Hepatocyte (in vitro differentiated cells): ENCODE measurements at regions not wholly inside any gene's neighbourhood (a gene's known extent, or its start where the extent isn't known, plus 50 kb on each side); places are given as distances from the start of the nearest gene placed in this dataset.

Source experiments
- DNase-seq: peaks from one replicate; pipeline ENCODE4 v3.0.0-alpha.2; 2016; ENCODE audit warnings: low spot score
- H2AFZ ChIP-seq: fragments of 200-600 bp; sonication (generic); 2 replicates; pipeline ENCODE4 v1.6.0; 2016; ENCODE audit warnings: antibody characterized with exemption, mild to moderate bottlenecking
- H3K27ac ChIP-seq: fragments of 200-600 bp; sonication (generic); 2 replicates; pipeline ENCODE4 v1.5.1; 2016; ENCODE audit warnings: mild to moderate bottlenecking
- H3K27me3 ChIP-seq: fragments of 200-600 bp; sonication (generic); 2 replicates; pipeline ENCODE4 v1.6.1; 2016
- H3K36me3 ChIP-seq: fragments of 200-600 bp; sonication (generic); replicated peaks from 2 replicates; pipeline ENCODE4 v1.5.1; 2016; ENCODE audit warnings: low read depth; ENCODE audit not compliant: insufficient read depth
- H3K4me1 ChIP-seq: fragments of 200-600 bp; sonication (generic); 2 replicates; pipeline ENCODE4 v1.5.1; 2016; ENCODE audit warnings: mild to moderate bottlenecking, moderate library complexity; ENCODE audit not compliant: insufficient read depth
- H3K4me2 ChIP-seq: fragments of 200-600 bp; sonication (generic); 2 replicates; pipeline ENCODE4 v1.6.0; 2016
- H3K4me3 ChIP-seq: fragments of 200-600 bp; sonication (generic); 2 replicates; pipeline ENCODE4 v1.5.1; 2016; ENCODE audit warnings: mild to moderate bottlenecking
- H3K79me2 ChIP-seq: fragments of 200-600 bp; sonication (generic); 2 replicates; pipeline ENCODE4 v1.6.0; 2017; ENCODE audit warnings: mild to moderate bottlenecking
- H3K9me2 ChIP-seq: fragments of 200-600 bp; sonication (generic); replicated peaks from 2 replicates; pipeline ENCODE4 v1.6.0; 2017; ENCODE audit warnings: mild to moderate bottlenecking; ENCODE audit not compliant: insufficient read depth
- H3K9me3 ChIP-seq: fragments of 200-600 bp; sonication (generic); 2 replicates; pipeline ENCODE4 v1.5.1; 2016; ENCODE audit warnings: low read depth, mild to moderate bottlenecking
- H4K20me1 ChIP-seq: fragments of 200-600 bp; sonication (generic); 2 replicates; pipeline ENCODE4 v1.6.0; 2016; ENCODE audit warnings: mild to moderate bottlenecking; ENCODE audit not compliant: insufficient read depth, poor library complexity, severe bottlenecking
- CTCF ChIP-seq: fragments of 200-600 bp; sonication (generic); IDR thresholded peaks from 2 replicates; pipeline ENCODE4 v1.5.1; 2016; ENCODE audit warnings: antibody characterized with exemption, mild to moderate bottlenecking; ENCODE audit not compliant: poor library complexity
- EZH2 ChIP-seq: fragments of 200-600 bp; sonication (generic); IDR thresholded peaks from 2 replicates; pipeline ENCODE4 v1.6.1; 2016; ENCODE audit warnings: antibody characterized with exemption, mild to moderate bottlenecking, borderline replicate concordance
- EZH2phosphoT487 ChIP-seq: fragments of 200-600 bp; sonication (generic); IDR thresholded peaks from one replicate; pipeline ENCODE4 v1.6.1; 2018; ENCODE audit warnings: antibody characterized with exemption, mild to moderate bottlenecking, low read depth, moderate library complexity; ENCODE audit not compliant: unreplicated experiment, severe bottlenecking
- WGBS: methylation state at CpG from one replicate; pipeline ENCODE4 v1.1.6; 2016; ENCODE audit warnings: low lambda C conversion rate; ENCODE audit errors: missing lambda C conversion rate; 5-methylcytosine and 5-hydroxymethylcytosine counted together

- 77% methylated on average over 9 of the region's 9 CpGs for WGBS
- H3K4me1 ChIP-seq = peaks cover 6% of the 10 kb centered on the region
- TF ChIP-seq CTCF = no peak
- TF ChIP-seq EZH2 = no peak
- no peak for TF ChIP-seq EZH2phosphoT487
- DNase-seq = no peak
- H2AFZ ChIP-seq = no peak overlapping the region
- H3K9me3 ChIP-seq = no peaks in the 10 kb centered on the region
- no peaks in the 10 kb centered on the region for H3K9me2 ChIP-seq
- no peaks in the 10 kb centered on the region for H3K79me2 ChIP-seq
- H3K36me3 ChIP-seq = no peaks in the 10 kb centered on the region
- no peaks in the 10 kb centered on the region for H3K27me3 ChIP-seq
- H4K20me1 ChIP-seq = no peaks in the 10 kb centered on the region
- H3K27ac ChIP-seq = no peak overlapping the region
- H3K4me2 ChIP-seq = no peak overlapping the region
- H3K4me3 ChIP-seq = no peak overlapping the region
Measured at GRCh38 chr3:28906561-28907310, 374.1 kb upstream of the RBMS3 start.

DNA sequence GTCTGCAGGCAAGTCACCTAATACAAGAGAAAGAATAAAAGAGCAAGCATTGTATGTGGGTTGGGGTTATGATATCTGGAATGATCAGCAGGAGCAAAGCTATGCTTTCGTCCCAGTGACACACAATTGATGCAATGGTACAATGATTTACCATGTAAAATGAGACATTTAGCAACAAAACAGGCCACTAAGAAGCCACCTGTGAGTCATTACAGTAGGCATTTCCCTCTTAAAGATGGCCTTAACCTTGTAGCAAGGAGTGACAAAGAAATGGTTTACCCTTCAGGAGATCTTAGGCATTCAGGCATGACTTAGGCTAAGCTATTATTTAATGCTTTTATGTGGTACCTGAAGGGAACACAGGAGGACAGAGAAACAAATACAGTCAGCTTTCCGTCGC lies 373.3 kb upstream of the RBMS3 start:
- no peak overlapping the region for H3K27ac ChIP-seq

DNA sequence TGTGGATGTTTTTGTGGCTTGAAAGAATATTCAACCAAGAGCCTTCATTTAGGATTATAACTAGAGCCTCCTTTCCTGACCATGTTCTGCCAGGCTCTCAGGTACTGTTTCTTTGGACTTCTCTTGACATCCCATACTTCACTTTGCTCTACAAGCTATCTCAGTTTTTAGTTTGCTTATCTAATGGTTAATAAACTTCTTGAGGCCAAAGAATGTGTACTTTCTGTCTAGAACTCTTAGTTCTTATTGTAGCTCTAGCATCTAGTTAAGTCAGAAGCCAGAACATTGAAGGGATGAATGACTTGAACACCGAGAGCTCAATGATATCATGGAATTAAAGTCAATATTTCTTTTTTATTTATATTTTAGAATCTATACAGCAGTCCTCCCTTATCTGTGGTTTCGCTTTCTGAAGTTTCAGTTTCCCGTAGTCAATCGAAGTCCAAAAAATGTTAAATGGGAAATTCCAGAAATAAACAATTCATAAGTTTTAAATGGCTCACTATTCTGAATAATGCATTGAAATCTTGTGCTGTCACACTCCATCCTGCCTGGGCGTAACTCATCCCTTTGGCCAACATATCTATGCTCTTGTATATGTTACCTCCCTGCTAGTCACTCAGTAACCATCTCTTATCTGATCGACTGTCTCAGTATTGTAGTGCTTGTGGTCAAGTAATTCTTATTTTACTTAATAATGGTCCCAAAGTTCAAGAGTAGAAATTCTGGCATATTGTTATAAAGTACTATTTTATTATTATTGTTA lies 368.6 kb upstream of the RBMS3 start:
- DNase-seq = no peak
- WGBS = 82% methylated on average over 6 of the region's 6 CpGs
- H3K27ac ChIP-seq = peak overlapping the region; percentile 6

More for the DNA sequence above, 373.3 kb upstream of the RBMS3 start:
- no peak overlapping the region for H3K4me2 ChIP-seq
- H3K9me3 ChIP-seq = no peaks in the 10 kb centered on the region
- no peak overlapping the region for H3K4me3 ChIP-seq
- no peaks in the 10 kb centered on the region for H3K79me2 ChIP-seq
- no peaks in the 10 kb centered on the region for H3K36me3 ChIP-seq
- TF ChIP-seq EZH2 = no peak
- no peak for TF ChIP-seq EZH2phosphoT487
- no peak for TF ChIP-seq CTCF
- peaks cover 14% of the 10 kb centered on the region for H3K4me1 ChIP-seq
- H3K9me2 ChIP-seq = no peaks in the 10 kb centered on the region
- H3K27me3 ChIP-seq = no peaks in the 10 kb centered on the region
- DNase-seq = no peak
- H2AFZ ChIP-seq = no peak overlapping the region
- 86% methylated on average over 3 of the region's 3 CpGs for WGBS
- H4K20me1 ChIP-seq = no peaks in the 10 kb centered on the region

More for the DNA sequence above, 368.6 kb upstream of the RBMS3 start:
- TF ChIP-seq EZH2 (no peak), CTCF (no peak), EZH2phosphoT487 (no peak)
- no peaks in the 10 kb centered on the region for H4K20me1 ChIP-seq
- H3K9me3 ChIP-seq = no peaks in the 10 kb centered on the region
- H3K36me3 ChIP-seq = no peaks in the 10 kb centered on the region
- H3K27me3 ChIP-seq = no peaks in the 10 kb centered on the region
- H3K4me3 ChIP-seq = no peak overlapping the region
- H3K79me2 ChIP-seq = no peaks in the 10 kb centered on the region
- H3K4me1 ChIP-seq = peaks cover 16% of the 10 kb centered on the region
- H3K4me2 ChIP-seq = peak overlapping the region; percentile 65
- peak overlapping the region; percentile 20 for H2AFZ ChIP-seq
- no peaks in the 10 kb centered on the region for H3K9me2 ChIP-seq
